H1 (cell line): ENCODE measurements at regions not wholly inside any gene's neighbourhood (a gene's known extent, or its start where the extent isn't known, plus 50 kb on each side); places are given as distances from the start of the nearest gene placed in this dataset.

Experiments used
- BRCA1 ChIP-seq: IDR thresholded peaks from 2 replicates; pipeline ENCODE4 v1.6.1; 2012; ENCODE audit warnings: low read depth, low read length, improper control_type of control experiment
- KDM1A ChIP-seq: fragments of 200-600, 300-600 bp; sonication (generic); IDR thresholded peaks from 2 replicates; pipeline ENCODE4 v1.7.1; 2016; ENCODE audit warnings: mild to moderate bottlenecking, low read length, borderline replicate concordance
- RAD21 ChIP-seq, 2 experiments: IDR thresholded peaks in 1 of 2; conservative IDR thresholded peaks in 1 of 2; 2 replicates each; pipeline ENCODE4 v1.6.1; 2011; ENCODE audit warnings: low read depth in 2 of 2, low read length in 2 of 2, improper control_type of control experiment in 1 of 2, inconsistent platforms in 1 of 2, mild to moderate bottlenecking in 1 of 2, moderate library complexity in 1 of 2
- SRF ChIP-seq: IDR thresholded peaks from 2 replicates; pipeline ENCODE4 v1.6.1; 2011; ENCODE audit warnings: mild to moderate bottlenecking, low read depth, low read length, moderate library complexity
- YY1 ChIP-seq: IDR thresholded peaks from 2 replicates; pipeline ENCODE4 v1.6.1; 2011; ENCODE audit warnings: low read depth, mild to moderate bottlenecking, low read length

DNA sequence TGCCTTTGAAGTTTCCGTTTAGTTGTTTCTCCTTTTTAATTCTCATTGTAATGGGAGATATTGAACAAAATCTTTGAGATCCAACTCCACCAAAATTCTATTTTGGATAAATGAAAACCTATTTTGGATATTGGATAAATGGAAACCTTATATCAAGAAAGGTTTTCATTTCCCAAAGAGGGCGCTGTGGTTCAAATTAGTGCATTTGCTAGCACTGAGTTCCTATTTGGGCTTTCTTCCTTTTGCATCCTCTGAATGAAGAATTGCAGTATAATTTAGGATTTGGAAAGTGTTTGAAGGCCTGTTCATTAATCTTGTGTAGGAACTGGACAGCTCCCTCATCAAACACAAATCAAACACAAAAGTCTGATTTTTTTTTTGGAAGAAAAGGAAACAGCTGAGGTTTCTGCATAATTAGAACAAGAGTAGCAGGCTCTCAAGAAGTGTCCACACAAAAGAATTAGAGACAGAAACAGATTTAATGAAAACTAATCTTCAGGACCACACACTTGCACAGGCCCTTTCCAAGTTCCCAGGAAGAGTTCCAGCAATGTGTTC is 80.8 kb upstream of the KLF14 start (continued):
- no peak for TF ChIP-seq SRF
- no peak for TF ChIP-seq KDM1A
- no peak for TF ChIP-seq BRCA1
- peak in 1 of 2 experiments; percentile 43; a peak in 3 of 4 replicates for TF ChIP-seq RAD21 (IDR thresholded peaks at IDR 0.05 in 1 of 2, conservative IDR thresholded peaks at IDR 0.05 in 1 of 2; ENCODE audit: low read depth in 2 of 2, low read length in 2 of 2)
- TF ChIP-seq YY1 = no peak
